ENCODE measurements at regions not wholly inside any gene's neighbourhood (a gene's known extent, or its start where the extent isn't known, plus 50 kb on each side); places are given as distances from the start of the nearest gene placed in this dataset.

DNA sequence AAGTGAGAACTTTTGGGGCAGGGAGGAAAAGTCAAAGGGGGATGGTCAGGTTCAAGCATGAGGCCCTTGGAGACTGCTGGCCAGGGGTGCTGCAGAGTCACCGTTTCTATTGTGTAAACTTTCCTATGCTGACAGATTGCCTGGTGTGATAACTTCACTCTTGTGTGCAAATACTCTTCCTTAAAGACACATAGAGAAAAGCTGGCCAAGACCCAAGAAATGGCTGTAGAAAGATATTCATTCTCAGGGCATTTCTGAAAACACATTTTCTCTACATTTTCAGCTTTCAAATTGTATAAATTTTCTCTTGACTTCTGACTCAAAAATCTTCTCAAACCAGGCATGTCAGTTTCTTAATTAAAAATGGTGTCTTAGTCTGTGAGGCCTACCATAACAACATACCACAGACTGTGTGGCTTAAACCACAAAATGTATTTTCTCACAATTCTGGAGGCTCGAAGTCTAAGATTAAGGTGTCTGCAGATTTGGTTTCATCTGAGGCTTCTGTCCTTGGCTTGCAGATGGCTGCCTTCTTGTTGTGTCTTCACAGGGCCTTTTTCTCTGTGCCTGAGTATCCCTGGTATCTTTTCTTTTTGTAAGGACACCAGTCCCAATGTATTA is 304.5 kb downstream of the KCNRG start:
- DNase-seq (ENCODE audit: low read depth) = peak; percentile 27

DNA sequence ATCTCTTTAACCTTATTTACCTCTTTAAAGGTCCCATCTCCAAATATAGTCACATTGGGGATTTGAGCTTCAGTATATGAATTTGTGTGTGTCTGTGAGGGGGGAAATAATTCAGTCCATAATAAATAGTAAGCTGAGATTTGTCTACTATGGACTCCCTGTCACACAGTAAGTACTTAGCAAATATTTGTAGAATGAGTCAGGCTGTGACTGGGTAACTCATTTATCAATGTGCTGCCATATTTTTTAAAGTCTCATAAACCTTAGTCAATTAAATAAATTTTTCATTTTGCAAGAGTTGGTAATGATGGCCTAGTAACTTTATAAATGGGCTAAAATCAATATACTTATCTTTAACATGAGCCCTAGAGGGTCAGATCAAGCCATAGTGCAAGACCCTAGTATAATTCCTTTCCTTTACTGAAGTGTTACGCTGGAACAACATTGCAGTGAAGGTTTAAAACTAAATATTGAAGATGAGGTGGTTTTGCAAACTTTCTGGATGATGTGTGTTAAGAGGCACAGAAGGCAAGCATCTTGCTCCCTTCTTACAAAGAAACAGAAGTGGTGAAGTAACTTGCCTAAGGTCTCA is 305.1 kb downstream of the KCNRG start:
- peak; percentile 82 for DNase-seq (ENCODE audit: low read depth)

DNA sequence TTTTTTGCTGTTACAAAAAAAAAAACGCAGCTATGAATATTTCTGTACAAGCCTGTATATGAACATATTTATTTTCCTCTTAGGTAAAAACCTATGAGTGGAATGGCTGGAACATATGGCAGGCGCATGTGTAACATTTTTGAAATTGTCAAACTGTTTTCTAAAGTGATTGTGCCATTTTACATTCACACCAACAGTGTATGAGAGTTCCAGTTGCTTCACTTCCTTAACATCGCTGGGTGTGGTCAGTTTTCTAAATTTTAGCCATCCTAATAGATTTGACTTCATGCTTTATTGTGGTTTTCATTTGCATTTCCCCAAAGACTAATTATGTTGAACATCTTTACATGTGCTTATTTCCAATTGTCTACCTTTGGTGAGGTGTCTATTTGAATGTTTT is 306.8 kb downstream of the KCNRG start:
- no peak for DNase-seq (ENCODE audit: low read depth)

DNA sequence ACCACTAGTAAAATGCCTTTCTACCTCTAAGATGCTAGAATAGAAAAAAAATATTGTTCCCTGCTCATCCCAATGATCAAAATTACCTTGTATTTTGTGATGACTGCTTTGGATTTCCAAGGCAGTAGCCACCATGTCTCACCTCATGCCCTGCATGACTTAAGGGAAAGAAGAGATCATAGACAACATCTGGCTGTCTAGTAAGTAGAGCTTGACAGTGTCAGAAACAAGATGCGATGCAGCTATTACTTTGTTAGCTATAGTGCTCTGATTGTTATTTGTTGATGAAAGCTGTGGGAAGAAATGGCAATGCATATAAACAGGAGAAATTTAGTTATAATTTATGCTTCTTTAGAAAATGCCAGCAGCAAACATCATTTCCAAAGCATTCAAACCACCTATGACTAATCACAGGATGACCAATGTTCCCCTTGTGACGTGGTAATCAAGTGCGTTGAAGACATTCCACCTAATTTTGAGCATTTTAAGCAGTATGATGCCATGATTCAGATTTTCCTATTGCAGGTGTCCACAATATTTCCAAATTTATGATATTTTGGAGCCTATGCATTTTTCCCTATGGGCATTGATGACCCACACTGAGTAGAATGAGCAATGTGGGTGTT is 308.3 kb downstream of the KCNRG start:
- peak; percentile 91 for DNase-seq (ENCODE audit: low read depth)

DNA sequence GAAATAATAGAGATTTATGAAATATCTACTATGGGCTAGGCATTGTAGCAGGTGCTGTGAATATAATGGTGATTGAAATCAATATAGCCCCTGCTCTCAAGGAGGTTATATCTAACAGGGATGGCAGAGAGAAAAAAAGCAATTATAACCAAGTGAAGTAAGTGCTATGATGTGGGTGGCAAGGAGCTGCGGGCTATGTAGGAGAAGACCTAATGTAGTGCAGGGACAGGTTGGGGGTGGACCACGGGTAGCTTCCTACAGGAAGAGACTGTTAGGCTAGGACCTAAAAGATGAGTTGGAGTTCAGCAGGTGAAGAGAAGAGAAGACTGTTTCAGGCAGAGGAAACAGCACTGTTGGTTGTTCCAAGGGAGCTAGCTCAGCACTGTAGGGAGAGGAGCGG is 311.0 kb downstream of the KCNRG start:
- DNase-seq (ENCODE audit: low read depth) = no peak

DNA sequence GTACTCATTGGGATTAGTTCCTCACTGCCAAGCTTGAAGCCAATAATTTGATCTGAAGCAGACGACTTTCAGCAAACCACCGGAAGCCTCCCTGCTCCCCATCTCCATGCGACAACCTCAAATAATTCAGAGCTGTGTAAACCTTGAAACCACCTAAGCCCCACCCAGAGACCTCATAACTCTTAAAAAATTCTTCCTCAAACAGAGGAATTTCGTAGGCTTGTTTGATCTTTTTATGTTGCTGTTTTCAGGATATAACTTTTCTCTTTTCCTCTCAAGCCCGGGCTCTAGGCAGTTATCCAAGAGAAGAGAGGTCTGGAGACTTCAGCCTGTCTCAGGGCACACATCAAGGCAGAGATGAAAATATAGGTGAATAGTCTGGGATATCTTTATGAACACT is 311.6 kb downstream of the KCNRG start:
- no peak for DNase-seq (ENCODE audit: low read depth)

DNA sequence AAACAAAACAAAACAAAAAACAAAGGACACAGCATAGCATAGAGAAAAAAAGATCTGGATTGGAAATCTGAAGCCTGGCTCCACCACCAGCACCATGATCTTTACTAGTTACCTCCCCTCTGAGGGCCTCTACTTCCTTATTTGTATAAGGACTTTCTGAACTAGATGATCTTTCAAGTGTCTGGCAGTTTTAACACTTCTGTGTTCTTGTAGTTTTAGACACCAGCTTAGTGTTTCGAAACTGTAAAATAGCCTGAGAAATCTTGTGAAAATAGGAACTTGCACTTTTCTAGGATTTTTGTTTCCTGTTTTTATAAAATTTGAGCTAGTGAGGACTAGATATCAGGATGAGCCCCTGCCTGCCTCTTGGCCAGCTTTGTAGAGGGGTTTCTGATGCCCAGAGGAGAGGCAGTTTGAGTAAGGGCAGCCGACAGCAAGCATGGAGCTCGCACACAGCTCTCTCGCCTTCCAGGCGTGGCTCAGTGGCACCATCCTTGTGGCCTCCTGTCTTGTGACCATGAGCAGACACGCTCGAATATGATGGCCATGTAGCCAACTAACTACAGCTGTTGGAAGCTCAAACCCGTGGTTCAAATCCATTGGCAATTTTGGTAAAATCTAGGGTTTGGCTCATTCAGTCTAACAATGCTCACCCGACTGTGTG is 319.0 kb downstream of the KCNRG start:
- no peak for DNase-seq (ENCODE audit: low read depth)

DNA sequence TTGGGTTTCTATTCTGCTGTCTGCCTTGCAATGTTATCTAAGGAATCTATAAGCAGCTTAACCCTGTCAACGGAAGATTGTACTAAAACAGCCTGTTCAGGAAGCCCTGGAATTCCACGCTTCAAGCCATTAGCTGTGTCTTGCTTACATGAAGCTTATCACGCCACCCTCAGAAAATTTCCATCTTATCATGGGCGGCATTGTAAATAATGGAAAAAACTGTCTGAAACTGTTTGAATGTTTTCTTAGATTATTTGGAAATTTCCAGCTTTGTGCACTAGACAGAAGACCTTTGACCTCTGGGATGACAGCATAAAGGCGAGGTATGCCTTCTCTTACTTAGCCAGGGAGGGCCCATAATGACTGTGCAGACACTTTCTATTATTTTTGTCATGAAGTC is 319.7 kb downstream of the KCNRG start:
- DNase-seq (ENCODE audit: low read depth) = no peak

DNA sequence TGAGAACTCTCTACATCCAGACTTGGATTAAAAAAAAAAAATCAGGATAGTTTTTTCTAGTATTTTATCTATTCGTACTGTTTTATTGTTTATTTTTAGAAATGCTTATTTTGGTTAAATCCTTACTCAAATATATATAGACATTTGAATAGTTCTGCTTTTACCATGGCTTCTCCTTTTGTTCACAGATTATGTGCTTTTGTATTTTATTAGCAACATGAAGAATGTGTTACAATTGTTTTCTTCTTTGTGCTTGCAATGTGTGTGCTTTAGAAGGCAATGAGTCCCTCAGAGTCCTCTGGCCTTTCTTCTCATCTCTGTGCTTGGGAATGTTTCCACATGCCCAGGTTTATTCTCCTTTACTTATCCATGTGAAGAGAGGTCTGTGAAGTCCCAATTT is 324.0 kb downstream of the KCNRG start:
- no peak for DNase-seq (ENCODE audit: low read depth)

DNA sequence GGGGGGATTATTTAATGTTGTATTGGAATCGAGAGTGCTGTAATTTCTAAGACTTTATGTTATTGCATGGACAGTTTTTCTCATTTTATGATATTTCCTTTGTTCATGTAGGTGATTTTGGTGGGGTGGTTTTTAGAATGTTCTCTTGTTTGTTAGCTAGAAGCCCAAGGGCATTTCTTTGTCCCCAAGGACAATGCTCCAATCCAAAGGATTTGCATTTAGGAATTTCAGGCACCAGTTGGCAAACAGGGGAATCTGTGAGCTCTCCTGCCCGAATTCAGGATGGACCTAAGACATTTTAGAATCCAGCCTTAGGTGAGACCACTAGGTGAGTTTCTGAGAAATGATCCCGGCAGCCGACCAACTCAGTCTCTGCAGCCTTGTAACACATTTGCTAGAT is 324.9 kb downstream of the KCNRG start:
- no peak for DNase-seq (ENCODE audit: low read depth)

DNA sequence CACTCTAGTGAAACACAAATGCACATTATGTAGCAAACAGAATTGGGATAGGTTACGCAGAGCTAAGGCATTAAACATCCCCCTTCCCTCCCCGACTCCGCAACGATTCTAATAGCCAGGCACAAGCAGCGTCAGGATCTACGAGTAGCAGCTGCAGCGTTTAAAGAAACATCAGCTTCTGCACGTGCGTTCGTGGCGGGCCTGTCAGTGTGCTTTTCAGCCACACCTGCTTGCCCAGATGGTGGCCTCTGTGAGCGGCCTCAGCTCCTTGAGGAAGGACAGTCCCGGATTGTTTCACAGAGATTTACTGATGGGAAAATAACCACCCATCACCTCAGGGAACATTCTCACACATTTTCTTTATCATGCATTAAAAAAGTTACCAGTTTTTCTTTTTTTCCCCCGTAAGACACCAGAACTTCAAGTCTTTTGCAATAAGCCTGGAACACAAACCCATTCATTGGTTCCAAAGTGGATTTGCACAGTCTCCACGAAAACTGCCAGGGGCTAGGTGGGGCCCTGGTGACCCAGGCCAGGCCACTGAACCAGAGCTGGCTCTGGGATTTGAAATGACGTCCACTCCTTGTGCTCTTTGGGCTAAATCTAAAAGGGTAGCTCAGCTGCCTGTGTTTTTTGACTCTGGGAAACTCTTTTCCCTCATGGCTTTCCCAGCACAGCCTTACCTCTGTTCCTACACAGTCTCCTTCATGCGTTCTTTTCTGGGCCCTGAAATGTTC is 325.5 kb downstream of the KCNRG start:
- DNase-seq (ENCODE audit: low read depth) = no peak

DNA sequence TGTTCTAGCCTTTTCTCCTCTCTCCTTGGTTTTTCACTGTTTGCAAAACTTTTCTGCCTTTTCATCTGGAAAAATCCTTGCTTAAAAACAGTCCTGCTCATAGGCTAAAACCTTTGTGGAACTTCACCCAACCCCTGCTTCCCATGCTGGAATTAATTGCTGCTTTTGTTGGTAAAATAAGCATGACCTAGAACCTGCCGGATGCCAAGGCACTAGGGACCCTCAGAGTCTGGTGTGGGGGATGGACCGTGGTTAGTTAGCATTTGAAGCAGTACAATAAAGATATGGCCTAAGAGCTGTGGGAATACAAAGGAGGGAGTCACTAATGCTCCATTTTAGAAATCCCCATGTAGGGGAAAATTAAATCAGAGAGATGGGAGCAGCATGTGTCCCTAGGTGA is 326.3 kb downstream of the KCNRG start:
- DNase-seq (ENCODE audit: low read depth) = no peak

DNA sequence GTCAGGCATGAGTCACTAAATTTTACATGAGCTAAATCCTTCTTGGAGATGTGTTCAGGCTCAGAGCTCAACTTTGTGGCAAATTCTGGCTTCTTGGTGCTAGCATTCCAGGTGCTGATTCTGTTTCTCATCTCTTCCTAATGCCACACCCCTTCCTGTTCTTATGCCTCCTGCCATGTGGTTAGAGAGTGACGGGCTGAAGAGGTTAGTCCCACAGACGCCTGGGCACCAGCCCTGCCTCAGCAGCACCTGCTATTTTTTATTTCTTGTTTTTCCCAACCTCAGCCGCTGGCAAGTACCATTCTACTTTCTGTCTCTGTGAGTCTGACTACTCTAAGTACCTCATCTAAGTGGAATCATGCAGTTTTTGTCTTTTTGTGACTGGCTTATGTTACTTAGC is 329.5 kb downstream of the KCNRG start:
- DNase-seq (ENCODE audit: low read depth) = no peak

DNA sequence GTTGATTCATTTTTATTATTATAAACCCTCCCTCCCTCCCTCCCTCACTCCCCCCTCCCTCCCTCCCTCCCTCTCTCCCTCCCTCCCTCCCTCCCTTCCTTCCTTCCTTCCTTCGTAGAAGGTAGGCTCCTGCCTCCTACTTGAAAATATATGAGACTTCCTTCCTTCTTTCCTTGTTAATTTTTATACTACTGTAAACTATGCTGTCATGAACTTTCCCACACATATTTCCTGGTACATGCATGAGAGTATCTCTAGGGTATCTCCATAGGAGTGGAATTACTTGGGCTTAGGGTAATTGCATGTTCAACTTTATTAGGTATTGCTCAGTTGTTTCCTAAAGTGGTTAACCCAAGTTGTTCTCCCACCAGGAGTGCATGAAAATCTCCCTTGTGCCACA is 330.6 kb downstream of the KCNRG start:
- DNase-seq (ENCODE audit: low read depth) = no peak

DNA sequence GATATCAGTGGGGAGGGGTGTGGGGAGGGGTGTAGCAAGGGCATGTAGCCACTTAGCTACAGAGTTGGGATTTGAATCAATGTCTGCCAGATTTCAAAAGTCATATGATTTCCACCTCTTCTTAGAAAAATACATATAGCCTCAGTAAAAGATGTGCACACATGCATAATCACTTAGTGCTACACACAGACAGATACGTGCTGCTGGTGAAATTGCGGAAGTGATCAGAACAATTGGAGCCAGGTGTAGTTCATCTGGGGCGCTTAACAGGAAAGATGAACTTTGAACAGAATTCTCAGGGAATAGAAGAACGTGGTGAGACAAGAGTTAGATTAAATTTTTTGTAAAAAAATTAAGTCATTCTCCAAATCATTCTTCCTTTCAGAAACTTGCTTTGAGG is 333.1 kb downstream of the KCNRG start:
- no peak for DNase-seq (ENCODE audit: low read depth)

DNA sequence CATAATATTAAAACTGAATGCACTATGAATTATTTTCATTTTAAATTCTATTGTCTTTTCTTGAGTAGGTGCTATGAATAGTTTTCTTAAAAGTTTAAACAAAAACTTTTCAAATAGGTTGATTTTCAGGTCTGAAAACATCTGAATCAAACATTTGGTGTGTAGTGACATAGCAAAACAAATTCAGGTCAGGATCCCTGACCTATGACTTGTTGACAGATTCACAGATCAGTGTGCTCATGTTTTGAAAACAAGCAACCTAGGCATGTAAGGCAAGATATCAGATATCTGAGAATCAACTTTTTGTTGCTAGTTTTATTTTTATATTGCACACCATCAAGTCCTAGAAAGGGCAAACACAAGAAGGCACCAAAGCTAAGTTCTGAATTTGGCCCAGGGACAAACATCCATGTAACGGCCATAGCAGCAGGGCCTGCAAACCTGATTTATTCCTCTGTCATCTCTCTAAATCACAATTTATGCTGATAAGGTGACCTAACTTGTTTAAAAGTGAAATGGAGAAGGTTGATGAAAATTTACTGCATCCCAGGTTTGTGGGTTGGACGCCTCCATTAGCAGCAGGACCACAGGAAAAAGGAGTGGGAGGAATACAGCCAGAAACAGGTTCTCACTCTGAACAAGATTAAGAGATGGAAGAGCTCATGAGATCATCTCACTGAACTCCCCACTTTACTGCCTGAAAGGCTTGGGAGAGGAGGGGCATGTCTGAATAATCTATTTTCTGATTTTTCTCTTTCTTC is 337.7 kb downstream of the KCNRG start:
- DNase-seq (ENCODE audit: low read depth) = no peak

DNA sequence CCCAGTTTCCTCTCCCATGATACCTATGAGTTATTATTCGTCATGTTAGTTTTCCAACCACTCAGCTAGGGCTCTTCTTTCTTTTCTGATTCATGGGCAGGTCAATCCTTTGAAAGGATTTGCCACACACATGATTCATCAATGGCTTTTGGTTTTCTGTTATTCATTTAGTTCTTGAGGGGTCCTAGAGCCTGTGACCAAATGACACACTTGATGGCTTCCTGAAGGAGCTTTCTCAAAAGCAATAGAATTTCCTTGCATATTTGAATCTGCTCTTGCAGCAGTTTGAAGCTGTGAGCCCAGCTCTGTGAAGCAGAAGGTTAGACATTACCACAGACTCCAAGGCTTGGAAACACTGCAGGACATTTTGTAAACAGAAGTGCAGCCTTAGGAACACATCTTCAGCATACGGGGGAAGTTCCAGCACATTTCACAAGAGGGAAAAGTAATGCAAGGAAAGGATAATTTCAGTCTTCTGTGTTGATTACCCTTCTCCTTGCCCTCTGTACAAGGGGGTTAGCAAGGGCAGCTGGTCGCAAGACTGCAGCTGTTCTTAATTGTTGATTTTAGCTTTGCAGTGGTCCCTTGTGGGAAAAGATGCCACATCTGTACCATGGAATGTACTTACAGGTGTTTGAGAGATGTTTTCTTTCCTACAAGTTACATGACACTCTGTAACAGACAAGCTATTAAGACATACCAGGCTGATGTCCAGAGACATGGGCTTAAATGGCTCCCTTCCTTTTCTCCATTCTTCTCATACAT is 338.6 kb downstream of the KCNRG start:
- DNase-seq (ENCODE audit: low read depth) = peak; percentile 85

DNA sequence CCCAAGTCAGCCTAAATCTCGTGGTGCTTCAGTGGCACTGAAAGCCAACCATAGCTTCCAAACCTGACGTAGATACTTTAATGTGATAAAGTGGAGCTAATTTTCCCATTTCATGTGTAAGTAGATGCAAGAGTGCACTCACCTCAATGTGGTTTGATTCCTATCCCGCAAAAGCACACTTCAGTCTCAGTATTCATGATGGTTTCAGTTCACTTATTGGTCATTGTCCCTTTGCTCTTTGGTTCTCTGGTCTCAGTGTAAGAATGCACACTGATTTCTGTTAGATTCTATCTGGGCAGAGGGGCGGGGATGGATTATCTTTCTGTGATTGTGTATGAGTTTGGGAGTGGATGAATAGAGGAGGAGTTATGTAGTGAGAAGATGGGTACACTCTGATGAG is 340.6 kb downstream of the KCNRG start:
- no peak for DNase-seq (ENCODE audit: low read depth)

DNA sequence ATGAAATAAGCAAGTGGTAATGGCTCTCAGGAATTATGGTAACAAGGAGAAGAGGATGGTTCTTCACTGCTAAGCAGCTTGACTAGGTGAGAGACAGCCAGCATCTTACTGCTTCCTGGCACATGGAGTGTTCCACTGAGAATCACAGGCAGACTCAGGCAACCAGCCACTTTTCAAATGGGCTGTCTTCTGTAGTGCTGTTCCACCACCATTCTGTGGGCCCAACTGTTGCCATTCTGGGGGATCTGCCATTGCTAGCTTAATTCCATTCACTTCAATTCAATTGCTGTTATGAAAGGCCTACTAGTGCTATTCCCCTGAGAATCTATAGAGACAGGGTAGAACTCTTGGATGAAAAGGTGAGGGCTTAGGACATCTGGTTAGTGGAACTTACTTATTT is 341.9 kb downstream of the KCNRG start:
- no peak for DNase-seq (ENCODE audit: low read depth)

DNA sequence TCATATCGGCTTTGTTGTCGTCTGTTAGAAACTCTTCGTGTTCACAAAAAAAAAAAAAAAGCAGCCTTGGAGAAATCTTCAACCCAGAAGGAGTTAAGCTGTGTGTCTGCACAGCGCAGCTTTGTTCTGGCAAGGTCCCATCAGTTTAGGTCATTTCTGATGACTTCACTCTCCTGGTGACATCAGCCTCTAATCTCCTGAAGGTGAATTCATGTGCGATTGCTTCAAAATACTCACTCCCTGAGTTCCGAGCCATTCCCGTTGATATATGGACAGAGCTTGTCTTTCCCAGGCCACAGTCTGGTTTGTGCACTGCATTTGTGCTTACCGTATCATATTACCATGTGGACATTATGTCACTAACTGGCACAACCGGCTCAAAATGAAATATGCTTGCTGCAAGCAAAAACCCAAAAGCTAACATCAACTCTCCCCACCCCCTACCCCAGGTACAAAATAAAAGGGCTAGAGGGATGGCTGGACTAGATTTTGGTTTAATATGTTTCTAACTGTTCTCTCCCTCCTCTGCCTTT is 342.4 kb downstream of the KCNRG start:
- peak; percentile 45 for DNase-seq (ENCODE audit: low read depth)

Measured in ELR (cell line).